PC-9 (cell line): ENCODE measurements at regions not wholly inside any gene's neighbourhood (a gene's known extent, or its start where the extent isn't known, plus 50 kb on each side); places are given as distances from the start of the nearest gene placed in this dataset.

Experiments used
- CTCF ChIP-seq: fragments of 200-600 bp; sonication (generic); conservative IDR thresholded peaks from 2 replicates; pipeline ENCODE4 v1.6.1; 2017; ENCODE audit warnings: mixed run types, antibody characterized with exemption, mild to moderate bottlenecking, moderate library complexity
- EZH2 ChIP-seq: fragments of 200-600 bp; sonication (generic); IDR thresholded peaks from 2 replicates; pipeline ENCODE4 v1.8.0; 2017; ENCODE audit warnings: antibody characterized with exemption, low read depth

DNA sequence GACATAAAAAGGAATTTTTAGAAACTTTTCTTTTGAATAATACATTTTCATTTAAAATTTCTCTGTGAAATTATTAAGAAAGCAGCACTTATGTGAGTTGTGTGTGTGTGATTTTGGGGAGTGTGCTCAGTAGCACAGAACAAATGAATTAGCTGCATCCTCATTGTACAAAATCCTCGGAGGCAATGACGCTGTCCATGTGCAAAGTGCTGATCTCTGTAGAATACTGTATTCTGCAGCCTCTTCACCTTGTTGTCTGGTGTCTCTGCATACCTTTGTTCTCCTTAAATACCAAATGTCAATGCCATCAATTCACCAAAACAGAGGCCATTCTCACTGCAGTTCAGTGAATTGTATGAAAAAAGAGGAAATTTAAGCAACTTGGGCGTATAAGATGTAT is 838.4 kb downstream of the QKI start:
- no peak for TF ChIP-seq CTCF
- TF ChIP-seq EZH2: no peak
